SIG-M5 treated with dmso at 0.1 percent for 504 hours (cell line): ENCODE measurements at regions not wholly inside any gene's neighbourhood (a gene's known extent, or its start where the extent isn't known, plus 50 kb on each side); places are given as distances from the start of the nearest gene placed in this dataset.
"Not testable (repeated sequence)": the region's sequence is repeated elsewhere in the genome, so short reads cannot be mapped to it uniquely, and the experiment has no call there.

Source experiments
- DNase-seq: peaks from one replicate; lab custom pipeline; 2025; ENCODE audit not compliant: unreplicated experiment; lab: John Stamatoyannopoulos, UW

DNA sequence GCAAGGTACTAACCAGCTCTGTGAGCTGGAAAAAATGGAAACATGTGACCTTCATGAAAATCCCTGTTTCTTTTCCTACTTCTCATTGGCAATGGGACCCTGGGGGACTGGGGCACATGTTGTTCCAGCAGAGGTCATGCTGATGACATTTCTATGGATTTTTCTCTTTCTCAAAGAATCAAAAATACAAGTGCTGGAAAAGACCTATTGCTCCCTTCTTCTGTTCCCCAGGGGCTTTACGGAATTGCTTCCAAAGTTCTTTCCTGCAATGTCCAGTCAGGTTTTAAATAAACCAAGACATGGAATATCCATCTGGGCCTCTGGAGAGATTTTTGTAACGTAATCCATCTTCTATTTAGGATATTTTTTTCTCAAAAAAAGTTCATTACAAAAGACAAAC lies 1006.1 kb upstream of the CELF4 start:
- DNase-seq = no peak

DNA sequence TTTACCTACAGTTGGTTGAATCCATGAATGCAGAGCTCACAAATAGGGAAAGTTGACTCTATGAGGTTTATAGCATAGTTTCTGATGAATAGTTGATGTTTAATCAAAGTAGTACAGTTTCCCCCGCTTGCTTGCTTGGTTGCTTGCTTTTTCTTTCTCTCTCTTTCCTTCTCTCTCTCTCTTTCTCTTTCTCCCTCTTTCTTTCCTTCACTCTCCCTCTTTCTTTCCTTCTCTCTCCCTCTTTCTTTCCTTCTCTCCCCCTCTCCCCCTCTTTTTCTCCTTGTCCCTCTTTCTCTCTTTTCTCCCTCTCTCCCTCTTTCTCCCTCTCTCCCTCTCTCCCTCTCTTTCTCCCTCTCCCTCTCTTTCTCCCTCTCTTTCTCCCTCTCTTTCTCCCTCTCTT lies 999.9 kb upstream of the CELF4 start:
- no peak for DNase-seq

GRCh38 chr18:38563396-38563980 lies 997.9 kb upstream of the CELF4 start:
- no peak for DNase-seq

DNA sequence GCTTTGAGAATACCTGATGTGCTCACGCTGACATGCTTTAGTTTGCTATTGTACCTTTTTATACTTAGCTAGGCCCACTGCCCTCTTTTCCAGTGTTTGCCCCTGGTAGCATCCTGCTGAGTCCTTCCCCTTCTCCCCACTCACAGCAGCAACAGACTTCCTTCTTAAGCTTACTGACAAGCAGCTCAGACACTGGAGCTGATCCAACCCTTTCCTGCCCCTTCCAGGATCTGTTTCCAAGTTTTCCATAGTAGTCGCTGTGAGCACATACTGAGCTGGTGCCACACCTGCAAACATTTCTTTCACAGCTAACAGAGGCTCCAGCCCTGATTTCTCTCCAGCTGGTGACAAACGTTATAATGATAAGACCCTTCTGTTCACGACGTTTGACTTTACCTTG lies 991.4 kb upstream of the CELF4 start:
- DNase-seq = no peak

- DNase-seq = no peak
Measured at GRCh38 chr18:38552732-38553321, 987.2 kb upstream of the CELF4 start.

DNA sequence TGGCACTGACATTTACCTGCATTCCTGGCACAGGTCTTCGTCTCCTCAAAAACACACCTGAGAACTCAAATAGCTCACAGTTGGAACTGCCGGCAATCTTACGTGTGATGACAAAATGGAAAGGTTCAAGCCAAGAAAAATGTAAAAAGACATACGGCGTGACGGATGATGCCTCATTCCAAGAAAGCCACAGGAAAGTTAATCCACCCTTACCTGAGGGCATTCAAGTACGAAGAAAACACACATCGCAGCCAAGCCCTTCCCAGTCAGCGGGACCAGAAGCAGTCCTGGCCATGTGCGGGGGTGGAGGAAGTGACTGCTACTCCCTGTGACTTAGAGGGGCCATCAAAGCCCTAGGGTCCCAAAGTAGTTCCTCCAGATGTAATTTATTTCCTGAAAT lies 986.3 kb upstream of the CELF4 start:
- DNase-seq = no peak

GRCh38 chr18:38545071-38545470 lies 979.5 kb upstream of the CELF4 start:
- DNase-seq = peak; percentile 13

GRCh38 chr18:38539856-38540255 lies 974.3 kb upstream of the CELF4 start:
- DNase-seq = no peak

DNA sequence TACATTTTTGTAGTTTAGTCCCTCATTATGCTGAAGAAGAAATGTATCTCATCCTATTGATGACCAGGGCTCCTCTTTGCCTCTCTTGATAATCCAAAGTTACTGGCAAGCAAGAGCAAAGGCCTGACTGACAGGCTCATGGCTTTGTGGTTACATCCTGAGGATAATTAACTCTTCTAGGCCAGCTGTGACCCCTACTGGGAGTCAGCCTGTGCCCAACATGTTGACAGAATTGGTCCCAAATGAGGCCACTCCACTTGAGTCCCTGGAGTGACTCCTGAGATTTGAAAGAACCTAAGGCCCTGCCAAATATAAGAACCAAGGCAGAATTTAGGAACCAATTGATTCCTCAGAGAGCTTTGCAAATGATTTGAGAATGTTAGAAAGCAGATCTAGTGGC lies 973.8 kb upstream of the CELF4 start:
- DNase-seq = no peak

DNA sequence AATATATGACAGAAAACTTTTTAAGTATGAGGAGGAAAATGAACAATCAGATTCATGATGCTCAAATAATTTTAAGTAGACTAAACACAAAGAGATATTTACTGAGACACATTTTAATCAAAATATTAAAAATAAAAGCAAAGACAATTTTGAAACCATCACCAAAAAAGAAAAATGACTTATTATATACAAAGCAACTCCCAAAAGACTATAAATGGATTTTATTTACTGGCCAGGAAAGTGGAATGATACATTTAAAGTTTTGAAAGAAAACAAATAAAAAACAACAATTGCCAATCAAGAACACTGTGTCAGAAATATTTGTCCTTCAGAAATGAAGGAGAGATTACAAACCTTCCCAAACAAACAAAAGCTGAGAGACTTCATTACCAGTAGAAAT lies 968.5 kb upstream of the CELF4 start:
- no peak for DNase-seq

DNA sequence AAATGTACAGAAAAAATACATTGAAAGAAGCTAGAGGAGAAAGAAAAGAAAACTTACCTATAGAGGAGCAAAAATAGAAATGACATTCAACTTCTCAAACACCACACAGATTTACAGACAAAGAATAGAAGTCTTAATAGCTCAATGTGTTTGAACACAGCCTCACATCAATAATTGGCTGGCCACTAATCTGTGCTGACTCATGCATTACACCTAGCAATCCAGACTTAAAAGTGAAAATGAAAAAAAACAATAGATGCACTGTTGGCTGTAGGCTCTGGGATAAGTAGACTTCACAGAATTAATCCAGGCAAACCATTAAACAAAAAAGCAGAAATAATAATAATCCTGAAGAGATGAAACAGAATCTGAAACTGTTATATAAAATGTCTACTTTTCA lies 961.3 kb upstream of the CELF4 start:
- no peak for DNase-seq

DNA sequence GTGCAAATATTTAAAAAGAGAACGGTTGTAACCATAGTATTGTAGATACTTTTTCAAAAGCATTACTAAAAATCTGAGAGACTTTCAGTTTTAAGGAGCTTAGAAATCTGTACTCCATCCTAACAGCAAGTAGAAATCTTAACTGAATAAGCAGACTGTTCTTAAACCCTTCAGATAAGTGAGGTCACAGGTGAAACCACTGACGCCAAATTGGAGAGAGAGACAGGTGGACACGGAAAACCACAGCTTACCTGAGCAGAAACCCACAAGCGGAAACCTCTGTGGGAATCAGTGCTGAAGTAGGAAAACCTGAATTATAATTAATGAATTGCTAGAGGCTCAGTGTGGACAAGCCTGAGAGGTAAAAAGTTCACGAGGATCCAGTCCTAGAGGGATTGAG lies 959.4 kb upstream of the CELF4 start:
- DNase-seq = no peak

- DNase-seq = no peak
Measured at GRCh38 chr18:38520786-38521185, 955.2 kb upstream of the CELF4 start.

DNA sequence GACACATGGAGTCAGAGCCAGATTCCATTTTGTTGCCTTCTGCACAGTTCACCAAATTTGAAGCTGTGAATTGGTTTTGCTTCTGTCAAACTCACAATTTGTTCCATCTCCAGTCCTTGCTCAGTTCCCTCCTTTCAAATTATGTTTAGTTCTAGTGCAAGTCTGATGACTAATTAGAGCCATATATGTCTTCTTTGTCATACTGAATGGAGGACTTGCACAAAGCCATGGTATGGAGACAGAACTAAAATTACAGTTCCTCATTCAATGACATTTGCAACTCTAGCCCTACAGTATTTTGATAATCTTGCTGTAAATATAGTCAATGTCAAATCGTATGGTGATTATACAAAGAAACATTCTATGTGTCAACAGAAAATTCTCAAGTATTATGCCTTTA lies 936.9 kb upstream of the CELF4 start:
- DNase-seq = no peak

DNA sequence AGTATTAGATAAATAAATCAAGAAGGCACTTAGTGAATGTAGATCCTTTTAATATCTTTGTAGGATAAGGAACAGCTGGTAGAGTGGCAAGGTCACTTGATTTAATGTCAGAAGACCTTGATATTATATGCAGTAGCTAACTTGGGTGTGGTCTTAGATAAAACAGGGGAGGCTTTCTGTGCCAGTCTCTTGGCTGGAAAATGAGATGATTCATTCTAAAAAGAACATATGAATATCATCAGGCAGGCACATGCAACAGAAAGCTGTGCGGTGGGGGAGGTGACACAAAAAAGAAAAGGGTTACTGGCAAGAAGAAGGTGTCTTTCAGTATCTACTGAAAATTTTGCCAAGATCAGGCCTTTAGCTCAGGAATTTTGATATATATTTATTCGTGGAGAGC lies 931.7 kb upstream of the CELF4 start:
- no peak for DNase-seq

DNA sequence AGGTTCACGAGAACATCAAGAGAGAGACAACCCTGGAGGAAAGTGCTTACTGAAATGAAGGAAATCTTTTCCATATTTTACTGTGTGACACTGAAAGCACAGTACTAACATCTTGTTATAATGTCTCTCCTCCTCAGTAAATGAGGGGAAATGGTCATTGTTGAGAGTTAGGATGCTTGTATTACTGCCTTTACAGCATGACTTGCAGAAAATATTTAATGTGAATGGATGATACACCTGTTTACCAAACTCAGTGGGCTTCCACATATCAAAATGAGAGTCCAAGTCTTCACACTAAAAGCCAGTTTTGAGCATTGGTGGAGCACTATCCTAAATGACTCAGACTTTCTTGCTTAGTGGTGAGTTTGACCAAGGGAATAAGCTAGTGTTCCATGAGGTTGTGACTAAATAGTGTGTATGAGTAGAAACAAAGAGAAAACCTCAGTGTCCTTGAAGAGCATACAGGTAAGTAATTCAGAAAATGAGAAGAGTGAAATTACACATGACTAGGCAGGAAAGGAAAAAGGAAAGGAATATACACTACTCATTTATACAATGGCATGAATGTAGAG lies 930.7 kb upstream of the CELF4 start:
- DNase-seq = no peak

GRCh38 chr18:38494065-38494464 lies 928.5 kb upstream of the CELF4 start:
- DNase-seq = no peak

DNA sequence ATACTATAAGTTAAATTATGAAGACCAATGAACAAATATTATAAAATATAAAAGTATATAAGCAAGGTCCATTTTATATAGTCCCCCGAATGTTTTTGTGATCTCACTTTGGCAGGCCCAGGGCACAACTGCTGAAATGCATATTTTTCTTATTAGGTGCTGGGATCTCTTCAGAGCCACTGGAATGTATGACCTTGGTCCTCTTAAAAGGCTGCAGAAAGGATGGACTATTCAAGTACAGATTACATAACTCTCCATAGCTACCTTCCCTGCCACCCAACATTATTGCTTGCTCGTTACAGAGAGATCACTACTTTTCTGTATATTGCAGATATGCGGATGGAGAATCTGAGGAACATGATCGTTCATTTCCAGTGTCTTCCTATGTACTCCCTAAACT lies 925.6 kb upstream of the CELF4 start:
- DNase-seq = no peak

- DNase-seq = not testable (repeated sequence)
Measured at GRCh38 chr18:38489721-38490120, 924.1 kb upstream of the CELF4 start.

DNA sequence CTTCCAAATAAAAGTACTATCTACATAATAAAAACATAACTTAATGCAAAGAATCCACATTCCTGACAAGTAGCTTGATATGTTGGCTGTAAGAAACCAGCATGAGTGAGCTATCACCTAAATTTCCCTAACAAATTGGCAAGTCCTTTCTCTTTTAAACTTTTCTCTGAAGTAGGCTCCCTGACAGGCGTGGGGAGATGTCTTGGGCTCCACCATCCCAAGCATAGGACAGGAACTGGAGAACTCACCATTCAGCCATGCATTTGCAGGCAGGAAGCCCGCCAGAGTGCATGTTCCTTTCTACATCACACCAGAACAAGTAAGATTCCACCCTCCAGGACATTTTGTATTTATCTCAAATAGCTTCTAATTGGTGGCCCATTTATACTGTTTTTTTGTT lies 921.9 kb upstream of the CELF4 start:
- DNase-seq = no peak

GRCh38 chr18:38483326-38483725 lies 917.7 kb upstream of the CELF4 start:
- DNase-seq = no peak

DNA sequence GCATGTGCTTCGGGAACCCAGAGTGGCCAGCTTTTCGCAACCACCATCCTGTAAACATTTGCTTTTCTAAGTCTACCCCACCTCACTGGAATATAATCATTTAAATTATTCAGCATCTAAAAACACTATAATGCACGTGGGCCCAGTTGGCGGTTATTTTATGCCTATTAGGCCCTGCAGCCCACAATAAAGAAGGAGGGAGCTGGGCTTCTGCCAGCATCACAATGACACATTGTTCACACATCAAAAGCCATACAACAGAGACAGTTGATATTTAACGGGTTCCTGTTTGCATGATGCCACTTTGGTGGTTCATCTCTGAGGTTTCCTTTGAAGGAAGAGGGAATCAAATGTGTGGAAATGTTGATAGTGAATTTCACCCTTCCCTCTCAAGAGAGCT lies 916.0 kb upstream of the CELF4 start:
- no peak for DNase-seq

- DNase-seq = no peak
Measured at GRCh38 chr18:38475686-38476085, 910.1 kb upstream of the CELF4 start.
